ENCODE measurements at regions not wholly inside any gene's neighbourhood (a gene's known extent, or its start where the extent isn't known, plus 50 kb on each side); places are given as distances from the start of the nearest gene placed in this dataset.

GRCh38 chrX:51437521-51437920 lies 58.9 kb downstream of the NUDT11 start:
- no peak for TF ChIP-seq CTCF (IDR thresholded peaks at IDR 0.05 in 2 of 3, conservative IDR thresholded peaks at IDR 0.05 in 1 of 3; ENCODE audit: control insufficient read depth in 2 of 3, extremely low read depth in 1 of 3, insufficient read depth in 1 of 3, low read depth in 3 of 3, low read length in 3 of 3)
- no peak for TF ChIP-seq EZH2 (IDR thresholded peaks at IDR 0.05; ENCODE audit: borderline replicate concordance, control insufficient read depth, low read depth, low read length)
- TF ChIP-seq YBX1 (IDR thresholded peaks at IDR 0.05), result no peak
- no peak for TF ChIP-seq POLR2AphosphoS5 (IDR thresholded peaks at IDR 0.05; ENCODE audit: low read length)
- no peak for TF ChIP-seq YY1 (IDR thresholded peaks at IDR 0.05; ENCODE audit: low read depth, low read length)
